Breast epithelium (tissue), 3 donors: ENCODE measurements at regions not wholly inside any gene's neighbourhood (a gene's known extent, or its start where the extent isn't known, plus 50 kb on each side); places are given as distances from the start of the nearest gene placed in this dataset.

Experiments used
- POLR2A ChIP-seq: fragments of 450-650 bp; IDR thresholded peaks from one replicate; pipeline ENCODE4 v1.6.1; 2016; ENCODE audit warnings: antibody characterized with exemption, mild to moderate bottlenecking, moderate library complexity
- POLR2AphosphoS5 ChIP-seq, 3 donors: sonication (generic); formaldehyde crosslinking; IDR thresholded peaks; one replicate each; pipeline ENCODE4 v1.6.1; 2017; ENCODE audit warnings: antibody characterized with exemption in 3 of 3
- TF ChIP-seq, protein P1 (sequence below), 3 donors: fragments of 450-650 bp; IDR thresholded peaks; one replicate each; pipeline ENCODE4 v1.5.1; 2016 to 2017; ENCODE audit warnings: antibody characterized with exemption in 3 of 3, mild to moderate bottlenecking in 3 of 3, moderate library complexity in 3 of 3

DNA sequence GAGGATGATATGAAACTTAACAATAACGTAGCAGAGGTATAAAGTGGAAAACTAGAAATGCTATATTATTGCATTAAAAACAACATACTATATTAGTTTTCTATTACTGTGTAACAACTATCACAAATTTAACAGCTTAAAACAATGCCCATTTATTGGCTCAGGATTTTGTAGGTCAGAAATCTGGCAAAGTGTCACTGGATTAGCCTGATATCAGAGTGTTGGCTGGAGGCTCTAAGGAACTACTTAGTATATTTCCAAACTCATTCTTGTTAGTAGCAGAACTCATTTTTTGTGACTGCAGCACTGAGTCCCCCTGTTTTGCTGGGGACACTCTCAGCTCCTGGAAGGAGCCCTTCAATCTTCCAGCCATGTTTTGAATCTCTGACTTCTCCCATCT lies 306.8 kb downstream of the ETV1 start:
- TF ChIP-seq, protein P1, sequence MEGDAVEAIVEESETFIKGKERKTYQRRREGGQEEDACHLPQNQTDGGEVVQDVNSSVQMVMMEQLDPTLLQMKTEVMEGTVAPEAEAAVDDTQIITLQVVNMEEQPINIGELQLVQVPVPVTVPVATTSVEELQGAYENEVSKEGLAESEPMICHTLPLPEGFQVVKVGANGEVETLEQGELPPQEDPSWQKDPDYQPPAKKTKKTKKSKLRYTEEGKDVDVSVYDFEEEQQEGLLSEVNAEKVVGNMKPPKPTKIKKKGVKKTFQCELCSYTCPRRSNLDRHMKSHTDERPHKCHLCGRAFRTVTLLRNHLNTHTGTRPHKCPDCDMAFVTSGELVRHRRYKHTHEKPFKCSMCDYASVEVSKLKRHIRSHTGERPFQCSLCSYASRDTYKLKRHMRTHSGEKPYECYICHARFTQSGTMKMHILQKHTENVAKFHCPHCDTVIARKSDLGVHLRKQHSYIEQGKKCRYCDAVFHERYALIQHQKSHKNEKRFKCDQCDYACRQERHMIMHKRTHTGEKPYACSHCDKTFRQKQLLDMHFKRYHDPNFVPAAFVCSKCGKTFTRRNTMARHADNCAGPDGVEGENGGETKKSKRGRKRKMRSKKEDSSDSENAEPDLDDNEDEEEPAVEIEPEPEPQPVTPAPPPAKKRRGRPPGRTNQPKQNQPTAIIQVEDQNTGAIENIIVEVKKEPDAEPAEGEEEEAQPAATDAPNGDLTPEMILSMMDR (IDR thresholded peaks at IDR 0.05), result no peak
- TF ChIP-seq POLR2A, result no peak
- no peak for TF ChIP-seq POLR2AphosphoS5 (IDR thresholded peaks at IDR 0.05)
